GM20000 (cell line): ENCODE measurements at regions not wholly inside any gene's neighbourhood (a gene's known extent, or its start where the extent isn't known, plus 50 kb on each side); places are given as distances from the start of the nearest gene placed in this dataset.

ENCODE experiments used
- DNase-seq: peaks from one replicate; pipeline ENCODE4 v3.0.0; 2012; ENCODE audit warnings: low spot score
- CTCF ChIP-seq: IDR thresholded peaks from 2 replicates; pipeline ENCODE4 v1.5.1; 2012; ENCODE audit warnings: mild to moderate bottlenecking, control low read depth; ENCODE audit errors: extremely low read depth, missing control alignments

- DNase-seq, result no peak
- no peak for TF ChIP-seq CTCF
Measured at GRCh38 chr1:112239683-112240330, 156.2 kb upstream of the CTTNBP2NL start.

GRCh38 chr1:112242470-112242869, 153.5 kb upstream of the CTTNBP2NL start:
- TF ChIP-seq CTCF, result no peak
- DNase-seq, result no peak

GRCh38 chr1:112244131-112244530, 151.9 kb upstream of the CTTNBP2NL start:
- DNase-seq, result no peak
- TF ChIP-seq CTCF, result no peak

- no peak for TF ChIP-seq CTCF
Measured at GRCh38 chr1:112245114-112245513, 150.9 kb upstream of the CTTNBP2NL start.

GRCh38 chr1:112247036-112247597, 148.9 kb upstream of the CTTNBP2NL start:
- no peak for TF ChIP-seq CTCF
- no peak for DNase-seq

More at GRCh38 chr1:112245114-112245513, 150.9 kb upstream of the CTTNBP2NL start:
- no peak for DNase-seq

- TF ChIP-seq CTCF, result no peak
- DNase-seq, result no peak
Measured at GRCh38 chr1:112247961-112248360, 148.1 kb upstream of the CTTNBP2NL start.

GRCh38 chr1:112250892-112251291, 145.1 kb upstream of the CTTNBP2NL start:
- no peak for TF ChIP-seq CTCF
- DNase-seq, result no peak
